HCT116 (cell line): ENCODE measurements at regions not wholly inside any gene's neighbourhood (a gene's known extent, or its start where the extent isn't known, plus 50 kb on each side); places are given as distances from the start of the nearest gene placed in this dataset.

ENCODE experiments used
- ATAC-seq: fragments of 200-7000 bp; cut with Tn5 transposase; 2 replicates; pipeline ENCODE4 v1.9.1; 2020; ENCODE audit warnings: mild to moderate bottlenecking, moderate library complexity
- BruUV-seq: library from RNA; stranded (reverse); fragments of 400-500 nt; replicated peaks from 2 replicates; lab custom pipeline; 2021; lab: Mats Ljungman, UMichigan
- CTCF ChIA-PET: fragments of 300-600 bp; sonication (Branson Sonifier 250); formaldehyde crosslinking; loops from one replicate; lab custom pipeline; 2021; ENCODE audit warnings: antibody characterized with exemption; lab: Charles Lee
- POLR2A ChIA-PET: fragments of 300-600, 350-600 bp; sonication (Branson Sonifier 250); formaldehyde crosslinking; loops from one replicate; lab custom pipeline; 2021; ENCODE audit warnings: antibody characterized with exemption; lab: Charles Lee
- RAD21 ChIA-PET, 2 experiments: fragments of 300-600 bp; sonication (Branson Sonifier 250); formaldehyde crosslinking; loops; one replicate each; lab custom pipeline; 2023; ENCODE audit warnings: low total read pairs in 2 of 2; ENCODE audit not compliant: uncharacterized antibody in 2 of 2, unreplicated experiment in 2 of 2, low non-redundant PET in 1 of 2; lab: Charles Lee
- DNase-seq: peaks from one replicate; pipeline ENCODE4 v3.0.0-alpha.2; 2010; ENCODE audit warnings: low read depth, low spot score
- H2AFZ ChIP-seq: fragments of 200-600 bp; shearing (Covaris generic), sonication (generic); 2 replicates; pipeline ENCODE4 v1.6.1; 2017; ENCODE audit warnings: low read depth, mixed run types, mixed read lengths, antibody characterized with exemption, low read length; ENCODE audit not compliant: poor library complexity, severe bottlenecking
- H3K27ac ChIP-seq: 2 replicates; pipeline ENCODE4 v1.5.1; 2012; ENCODE audit warnings: low read depth, low read length
- H3K27me3 ChIP-seq: fragments of 200-600 bp; sonication (generic); 2 replicates; pipeline ENCODE4 v1.6.1; 2016; ENCODE audit warnings: mixed run types, low read length, mixed read lengths; ENCODE audit not compliant: insufficient read depth
- H3K36me3 ChIP-seq, 2 experiments: fragments of 200-500 bp in 1 of 2; fragments of 200-600 bp in 1 of 2; sonication (Bioruptor generic) in 1 of 2; sonication (generic) in 1 of 2; 2 replicates each; pipeline versions ENCODE4 v1.5.1 to v1.6.1; 2014 to 2016; ENCODE audit warnings: low read length in 2 of 2, inconsistent platforms in 1 of 2, mixed read lengths in 1 of 2, mixed run types in 1 of 2; ENCODE audit not compliant: insufficient read depth in 2 of 2, control insufficient read depth in 1 of 2
- H3K4me1 ChIP-seq, 2 experiments: fragments of 200-600 bp in 1 of 2; sonication (generic) in 1 of 2; 2 replicates each; pipeline versions ENCODE4 v1.5.1 to v1.6.1; 2012 to 2017; ENCODE audit warnings: low read length in 2 of 2, inconsistent platforms in 1 of 2, mild to moderate bottlenecking in 1 of 2, mixed read lengths in 1 of 2, mixed run types in 1 of 2, moderate library complexity in 1 of 2; ENCODE audit not compliant: insufficient read depth in 2 of 2, control insufficient read depth in 1 of 2
- H3K4me2 ChIP-seq: fragments of 200-600 bp; sonication (generic); 2 replicates; pipeline ENCODE4 v1.6.1; 2017; ENCODE audit warnings: mixed run types, low read length, mixed read lengths
- H3K4me3 ChIP-seq, 2 experiments: fragments of 200-600 bp in 1 of 2; sonication (generic) in 1 of 2; replicated peaks in 1 of 2; 2 replicates each; pipeline ENCODE4 v1.5.1; 2011 to 2016; ENCODE audit warnings: low read length in 2 of 2, control low read depth in 1 of 2, low read depth in 1 of 2, mild to moderate bottlenecking in 1 of 2, mixed read lengths in 1 of 2, mixed run types in 1 of 2
- H3K79me2 ChIP-seq: fragments of 200-600 bp; sonication (generic); 2 replicates; pipeline ENCODE4 v1.6.1; 2017; ENCODE audit warnings: mild to moderate bottlenecking, mixed run types, low read length, moderate library complexity, mixed read lengths; ENCODE audit not compliant: insufficient read depth
- H3K9ac ChIP-seq: fragments of 200-600 bp; sonication (generic); 2 replicates; pipeline ENCODE4 v1.6.1; 2016; ENCODE audit warnings: low read length, mixed read lengths
- H3K9me2 ChIP-seq: fragments of 200-600 bp; sonication (generic), shearing (Covaris generic); 2 replicates; pipeline ENCODE4 v1.6.1; 2017; ENCODE audit warnings: mixed run types, mild to moderate bottlenecking, moderate library complexity; ENCODE audit not compliant: insufficient read depth
- H3K9me3 ChIP-seq, 2 experiments: fragments of 200-500 bp in 1 of 2; fragments of 200-600 bp in 1 of 2; sonication (Bioruptor generic) in 1 of 2; sonication (generic) in 1 of 2; 2 replicates each; pipeline ENCODE4 v1.6.1; 2014 to 2017; ENCODE audit warnings: low read length in 2 of 2, mixed read lengths in 2 of 2, inconsistent platforms in 1 of 2, low read depth in 1 of 2, mild to moderate bottlenecking in 1 of 2, mixed run types in 1 of 2, moderate library complexity in 1 of 2; ENCODE audit not compliant: control insufficient read depth in 1 of 2, insufficient read depth in 1 of 2
- H4K20me1 ChIP-seq: fragments of 200-600 bp; sonication (generic), shearing (Covaris generic); 2 replicates; pipeline ENCODE4 v1.6.1; 2017; ENCODE audit warnings: mixed run types, mild to moderate bottlenecking, moderate library complexity; ENCODE audit not compliant: insufficient read depth
- CBX3 ChIP-seq: IDR thresholded peaks from 2 replicates; pipeline ENCODE4 v1.6.1; 2012; ENCODE audit warnings: low read depth
- ELF1 ChIP-seq: IDR thresholded peaks from 2 replicates; pipeline ENCODE4 v1.6.1; 2012; ENCODE audit warnings: low read depth, borderline replicate concordance
- MAX ChIP-seq: IDR thresholded peaks from 2 replicates; pipeline ENCODE4 v1.6.1; 2012
- POLR2AphosphoS5 ChIP-seq: IDR thresholded peaks from 2 replicates; pipeline ENCODE4 v1.6.1; 2011; ENCODE audit warnings: mild to moderate bottlenecking, low read depth, low read length, moderate library complexity
- SIN3A ChIP-seq: IDR thresholded peaks from 2 replicates; pipeline ENCODE4 v1.6.1; 2012; ENCODE audit warnings: low read depth
- SP1 ChIP-seq: IDR thresholded peaks from 2 replicates; pipeline ENCODE4 v1.6.1; 2012; ENCODE audit warnings: low read depth
- YY1 ChIP-seq: IDR thresholded peaks from 2 replicates; pipeline ENCODE4 v1.6.1; 2011; ENCODE audit warnings: low read length, low read depth, moderate library complexity, mild to moderate bottlenecking; ENCODE audit not compliant: insufficient replicate concordance; ENCODE audit errors: extremely low read depth
- ZBTB33 ChIP-seq: IDR thresholded peaks from 2 replicates; pipeline ENCODE4 v1.6.1; 2011; ENCODE audit warnings: mild to moderate bottlenecking, low read length, moderate library complexity; ENCODE audit not compliant: insufficient replicate concordance; ENCODE audit errors: extremely low read depth
- ZFX ChIP-seq: fragments of 450-650 bp; IDR thresholded peaks from 2 replicates; pipeline ENCODE4 v1.6.1; 2017
- intact Hi-C: fragments of 100-400 bp; cut with micrococcal nuclease; formaldehyde crosslinking; loops from 2 replicates; pipeline ENCODE4 v1.10.0; 2022
- TF ChIP-seq, protein P1 (sequence below): IDR thresholded peaks from 2 replicates; pipeline ENCODE4 v1.6.1; 2012
- TF ChIP-seq, protein P2 (sequence below), 3 experiments: fragments of 200-600 bp in 1 of 3; sonication (generic) in 1 of 3; IDR thresholded peaks in 2 of 3; conservative IDR thresholded peaks in 1 of 3; 2 replicates each; pipeline ENCODE4 v1.5.1; 2012 to 2017; ENCODE audit warnings: low read depth in 2 of 3, low read length in 2 of 3, antibody characterized with exemption in 1 of 3, borderline replicate concordance in 1 of 3, control low read depth in 1 of 3, mild to moderate bottlenecking in 1 of 3, mixed read lengths in 1 of 3, mixed run types in 1 of 3, moderate library complexity in 1 of 3; ENCODE audit not compliant: insufficient read depth in 1 of 3

DNA sequence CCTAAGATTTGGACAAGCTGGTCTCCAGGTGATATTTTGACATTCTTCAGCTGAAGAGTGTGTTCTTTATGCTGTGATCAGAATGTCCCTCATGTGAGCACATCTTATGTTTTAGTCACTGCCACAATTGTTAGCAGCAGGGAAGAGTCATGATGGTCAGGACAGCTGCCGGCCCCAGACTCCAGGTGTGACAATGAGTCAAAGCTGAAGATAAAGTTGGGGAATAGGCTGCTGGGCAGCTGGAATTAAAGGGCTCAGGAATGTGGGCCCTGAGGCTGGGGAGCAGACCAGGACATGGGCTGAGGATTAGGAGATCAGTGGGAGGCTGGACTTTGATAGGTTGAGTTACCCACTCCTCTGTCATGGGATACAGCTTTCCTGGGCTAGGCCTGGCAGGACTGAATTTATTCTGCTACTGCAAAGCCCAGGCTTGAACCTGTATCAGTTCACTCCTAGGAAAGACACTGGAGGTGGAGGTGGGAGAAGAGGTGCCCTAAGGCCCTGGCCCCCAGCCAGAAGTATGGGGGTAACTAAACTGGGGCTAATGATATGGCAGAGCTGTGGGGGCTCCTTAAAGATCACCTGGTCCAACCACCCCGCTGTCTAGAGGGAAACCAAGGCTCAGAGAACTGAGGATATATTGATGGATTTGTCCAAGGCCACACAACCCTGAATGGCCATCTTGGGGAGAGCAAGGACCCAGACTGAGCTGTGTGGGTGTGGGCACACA lies 119.5 kb downstream of the PJA1 start:
- DNase-seq = no peak
- Histone ChIP-seq H3K27ac (no peak overlapping the region), H3K27me3 (no peaks in the 10 kb centered on the region), H3K36me3 (no peaks in the 10 kb centered on the region), H2AFZ (no peak overlapping the region), H3K4me2 (no peak overlapping the region), H3K9me2 (no peaks in the 10 kb centered on the region), H4K20me1 (no peaks in the 10 kb centered on the region), H3K9ac (no peak overlapping the region), H3K79me2 (no peaks in the 10 kb centered on the region), H3K4me3 (no peak overlapping the region), H3K9me3 (no peaks in the 10 kb centered on the region), H3K4me1 (no peaks in the 10 kb centered on the region)
- no TSS peak for BruUV-seq
- CTCF ChIA-PET = no interaction called here
- RAD21 ChIA-PET = no interaction called here
- TF ChIP-seq SIN3A = no peak
- no peak for TF ChIP-seq ZFX
- no peak for TF ChIP-seq SP1
- TF ChIP-seq, protein P1, sequence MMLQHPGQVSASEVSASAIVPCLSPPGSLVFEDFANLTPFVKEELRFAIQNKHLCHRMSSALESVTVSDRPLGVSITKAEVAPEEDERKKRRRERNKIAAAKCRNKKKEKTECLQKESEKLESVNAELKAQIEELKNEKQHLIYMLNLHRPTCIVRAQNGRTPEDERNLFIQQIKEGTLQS = no peak
- TF ChIP-seq ZBTB33 = no peak
- no peak for ATAC-seq
- POLR2A ChIA-PET = no interaction called here
- intact Hi-C loops = no loop called here

DNA sequence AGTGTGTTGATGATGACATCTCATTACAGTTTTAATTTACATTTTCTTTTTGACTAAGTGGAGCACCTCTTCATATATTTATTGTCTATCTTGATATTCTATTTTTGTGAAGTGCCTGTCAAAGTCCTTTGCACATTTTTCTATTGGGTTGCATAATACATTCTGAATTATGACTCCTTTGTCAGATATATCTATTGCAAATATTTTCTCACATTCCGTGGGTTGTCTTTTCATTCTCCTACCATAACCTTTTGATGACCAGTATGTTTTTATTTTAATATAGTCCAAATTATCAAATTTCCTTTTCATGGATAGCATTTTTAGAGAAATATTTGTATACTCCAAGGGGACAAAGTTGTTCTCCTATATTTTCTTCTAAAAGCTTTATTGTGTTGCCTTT lies 126.4 kb downstream of the PJA1 start:
- H3K9ac ChIP-seq = no peak overlapping the region
- no peak for DNase-seq
- H3K9me3 ChIP-seq = no peaks in the 10 kb centered on the region
- RAD21 ChIA-PET = no interaction called here
- no peak overlapping the region for H2AFZ ChIP-seq
- no peak overlapping the region for H3K4me2 ChIP-seq
- POLR2A ChIA-PET = no interaction called here
- no peaks in the 10 kb centered on the region for H3K27me3 ChIP-seq
- no peak for ATAC-seq
- H3K4me1 ChIP-seq = no peaks in the 10 kb centered on the region
- H3K4me3 ChIP-seq = no peak overlapping the region
- H4K20me1 ChIP-seq = no peaks in the 10 kb centered on the region
- intact Hi-C loops = no loop called here
- H3K79me2 ChIP-seq = no peaks in the 10 kb centered on the region
- BruUV-seq = no TSS peak
- H3K9me2 ChIP-seq = no peaks in the 10 kb centered on the region
- no peaks in the 10 kb centered on the region for H3K36me3 ChIP-seq
- CTCF ChIA-PET = no interaction called here
- H3K27ac ChIP-seq = no peak overlapping the region
- TF ChIP-seq CBX3 = no peak
- no peak for TF ChIP-seq ELF1
- TF ChIP-seq, protein P1 = no peak
- TF ChIP-seq YY1 = no peak
- TF ChIP-seq MAX = no peak
- no peak for TF ChIP-seq POLR2AphosphoS5
- TF ChIP-seq ZFX = no peak
- TF ChIP-seq, protein P2, sequence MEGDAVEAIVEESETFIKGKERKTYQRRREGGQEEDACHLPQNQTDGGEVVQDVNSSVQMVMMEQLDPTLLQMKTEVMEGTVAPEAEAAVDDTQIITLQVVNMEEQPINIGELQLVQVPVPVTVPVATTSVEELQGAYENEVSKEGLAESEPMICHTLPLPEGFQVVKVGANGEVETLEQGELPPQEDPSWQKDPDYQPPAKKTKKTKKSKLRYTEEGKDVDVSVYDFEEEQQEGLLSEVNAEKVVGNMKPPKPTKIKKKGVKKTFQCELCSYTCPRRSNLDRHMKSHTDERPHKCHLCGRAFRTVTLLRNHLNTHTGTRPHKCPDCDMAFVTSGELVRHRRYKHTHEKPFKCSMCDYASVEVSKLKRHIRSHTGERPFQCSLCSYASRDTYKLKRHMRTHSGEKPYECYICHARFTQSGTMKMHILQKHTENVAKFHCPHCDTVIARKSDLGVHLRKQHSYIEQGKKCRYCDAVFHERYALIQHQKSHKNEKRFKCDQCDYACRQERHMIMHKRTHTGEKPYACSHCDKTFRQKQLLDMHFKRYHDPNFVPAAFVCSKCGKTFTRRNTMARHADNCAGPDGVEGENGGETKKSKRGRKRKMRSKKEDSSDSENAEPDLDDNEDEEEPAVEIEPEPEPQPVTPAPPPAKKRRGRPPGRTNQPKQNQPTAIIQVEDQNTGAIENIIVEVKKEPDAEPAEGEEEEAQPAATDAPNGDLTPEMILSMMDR (IDR thresholded peaks at IDR 0.05 in 2 of 3, conservative IDR thresholded peaks at IDR 0.05 in 1 of 3; ENCODE audit: borderline replicate concordance in 1 of 3, insufficient read depth in 1 of 3, low read depth in 2 of 3, low read length in 2 of 3) = no peak
